HAP-1 (cell line): ENCODE measurements at regions not wholly inside any gene's neighbourhood (a gene's known extent, or its start where the extent isn't known, plus 50 kb on each side); places are given as distances from the start of the nearest gene placed in this dataset.
"Not testable (repeated sequence)": the region's sequence is repeated elsewhere in the genome, so short reads cannot be mapped to it uniquely, and the experiment has no call there.

ENCODE experiments used
- DNase-seq, 2 experiments: peaks; one replicate each; pipeline ENCODE4 v3.0.0-alpha.2; 2016 to 2020; ENCODE audit warnings: low spot score in 2 of 2
- H3K27me3 ChIP-seq: fragments of 250-450 bp; sonication (Bioruptor Pico); 2 replicates; pipeline ENCODE4 v1.5.1; 2020; ENCODE audit warnings: low read depth, mild to moderate bottlenecking, moderate library complexity
- H3K36me3 ChIP-seq: fragments of 250-450 bp; sonication (Bioruptor Pico); replicated peaks from 2 replicates; pipeline ENCODE4 v1.5.1; 2020; ENCODE audit warnings: mild to moderate bottlenecking
- H3K4me1 ChIP-seq: fragments of 250-450 bp; sonication (Bioruptor Pico); 2 replicates; pipeline ENCODE4 v1.5.1; 2020; ENCODE audit warnings: mild to moderate bottlenecking
- H3K4me3 ChIP-seq: fragments of 250-450 bp; sonication (Bioruptor Pico); 2 replicates; pipeline ENCODE4 v1.5.1; 2020; ENCODE audit warnings: mild to moderate bottlenecking, moderate library complexity
- H3K9me3 ChIP-seq: fragments of 250-450 bp; sonication (Bioruptor Pico); 2 replicates; pipeline ENCODE4 v1.5.1; 2020; ENCODE audit warnings: mild to moderate bottlenecking, moderate library complexity
- in situ Hi-C: fragments of 300-500 bp; cut with MboI; formaldehyde crosslinking; loops from 3 replicates; pipeline ENCODE4 v1.14.3; 2020; ENCODE audit warnings: low sequenced_read_pairs, inconsistent platforms, mixed read lengths

GRCh38 chr5:17020678-17021601 lies 84.9 kb upstream of the MYO10 start:
- Histone ChIP-seq H3K9me3 (no peaks in the 10 kb centered on the region), H3K4me1 (peaks cover 3% of the 10 kb centered on the region; the same call in 1 of the 2 replicates), H3K4me3 (no peak overlapping the region), H3K27me3 (no peaks in the 10 kb centered on the region), H3K36me3 (no peaks in the 10 kb centered on the region)
- in situ Hi-C loops, result no loop called here
- no peak for DNase-seq

DNA sequence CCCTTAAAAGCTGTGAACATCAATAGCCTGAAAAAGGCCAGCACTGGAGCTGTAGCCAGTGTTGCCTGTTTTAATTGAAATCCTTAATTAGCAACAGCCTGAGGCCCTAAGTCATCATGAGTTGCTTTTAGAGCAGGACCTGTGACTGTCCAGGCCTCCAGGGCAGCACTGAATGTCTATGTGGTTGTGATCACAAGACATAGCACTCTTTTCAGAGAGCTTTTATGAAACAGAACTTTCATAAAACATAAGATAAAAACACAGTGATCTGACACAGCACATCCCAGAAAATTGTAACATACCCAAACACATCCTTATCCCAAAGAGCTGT lies 85.5 kb upstream of the MYO10 start:
- in situ Hi-C loops, result no loop called here
- Histone ChIP-seq H3K27me3 (no peaks in the 10 kb centered on the region), H3K4me1 (peaks cover 3% of the 10 kb centered on the region; the same call in 1 of the 2 replicates)

DNA sequence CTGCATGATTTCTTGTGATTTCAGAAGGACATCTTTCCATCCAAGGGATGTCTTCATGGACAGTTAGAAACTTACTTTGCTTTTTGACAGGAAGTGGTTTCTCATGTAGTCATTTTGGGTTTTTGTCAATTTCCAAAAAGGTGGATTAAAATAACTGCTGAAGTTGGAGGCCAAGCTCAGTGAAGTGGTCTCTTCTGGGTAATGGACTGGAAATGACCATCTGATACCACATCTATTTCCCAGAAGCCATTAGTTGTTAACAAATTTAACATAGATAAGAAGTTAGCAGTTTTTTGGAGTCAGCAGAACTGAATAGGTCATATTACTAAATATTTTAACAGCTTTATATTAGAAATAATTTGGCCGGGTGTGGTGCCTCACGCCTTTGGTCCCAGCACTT lies 86.2 kb upstream of the MYO10 start:
- Histone ChIP-seq H3K4me3 (no peak overlapping the region), H3K9me3 (no peaks in the 10 kb centered on the region), H3K27me3 (no peaks in the 10 kb centered on the region), H3K36me3 (no peaks in the 10 kb centered on the region), H3K4me1 (peaks cover 3% of the 10 kb centered on the region; the same call in 1 of the 2 replicates)
- DNase-seq, result no peak
- in situ Hi-C loops, result no loop called here

More for the DNA sequence above, 85.5 kb upstream of the MYO10 start:
- Histone ChIP-seq H3K36me3 (no peaks in the 10 kb centered on the region), H3K4me3 (no peak overlapping the region), H3K9me3 (no peaks in the 10 kb centered on the region)
- no peak for DNase-seq

DNA sequence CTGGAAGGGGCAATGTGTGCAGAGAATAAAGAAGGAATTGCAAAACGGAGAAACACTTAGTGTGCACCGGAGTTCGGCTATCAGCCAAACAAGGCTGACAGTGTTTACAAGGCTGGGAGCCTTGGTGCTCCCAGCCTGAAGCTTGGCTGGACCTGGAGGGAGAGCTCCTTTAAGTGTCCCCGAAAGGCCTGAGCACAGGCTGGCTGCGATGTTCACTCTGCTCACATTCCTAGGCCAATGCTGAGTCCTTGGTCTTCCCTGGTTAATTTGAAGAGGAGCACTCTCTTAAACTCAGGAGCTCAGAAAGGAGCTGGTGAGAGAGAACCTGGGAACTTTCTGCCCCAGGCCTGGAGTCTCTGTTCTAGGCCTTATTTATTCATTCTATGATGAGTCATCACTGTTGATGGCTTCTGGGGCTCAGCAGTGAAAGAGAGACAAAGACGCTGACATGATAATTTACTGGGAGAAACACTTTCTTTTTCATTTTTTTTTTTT lies 88.6 kb upstream of the MYO10 start:
- Histone ChIP-seq H3K36me3 (no peaks in the 10 kb centered on the region), H3K9me3 (no peaks in the 10 kb centered on the region), H3K27me3 (no peaks in the 10 kb centered on the region), H3K4me1 (peaks cover 3% of the 10 kb centered on the region; the same call in 1 of the 2 replicates), H3K4me3 (no peak overlapping the region)
- in situ Hi-C loops, result no loop called here
- peak in 1 of 2 experiments; percentile 11 for DNase-seq

DNA sequence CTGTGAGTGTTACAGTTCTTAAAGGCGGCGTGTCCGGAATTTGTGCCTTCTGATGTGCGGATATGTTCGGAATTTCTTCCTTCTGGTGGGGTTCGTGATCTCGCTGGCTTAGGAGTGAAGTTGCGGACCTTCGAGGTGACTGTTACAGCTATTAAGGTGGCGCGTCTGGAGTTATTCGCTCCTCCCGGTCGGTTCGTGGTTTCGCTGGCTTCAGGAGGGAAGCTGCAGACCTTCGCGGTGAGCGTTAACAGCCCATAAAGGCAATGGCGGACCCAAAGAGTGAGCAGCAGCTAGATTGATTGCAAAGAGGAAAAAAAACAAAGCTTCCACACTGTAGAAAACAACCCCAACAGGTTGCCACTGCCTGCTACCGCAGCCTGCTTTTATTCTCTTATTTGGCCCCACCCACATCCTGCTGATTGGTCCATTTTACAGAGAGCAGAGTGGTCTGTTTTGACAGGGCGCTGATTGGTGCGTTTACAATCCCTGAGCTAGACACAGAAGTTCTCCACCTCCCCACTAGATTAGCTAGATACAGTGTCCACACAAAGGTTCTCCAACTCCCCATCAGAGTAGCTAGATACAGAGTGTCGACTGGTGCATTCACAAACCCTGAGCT lies 95.7 kb upstream of the MYO10 start:
- H3K27me3 ChIP-seq, H3K9me3 ChIP-seq, in situ Hi-C loops, DNase-seq, H3K4me3 ChIP-seq, H3K4me1 ChIP-seq, H3K36me3 ChIP-seq: not testable (repeated sequence)

DNA sequence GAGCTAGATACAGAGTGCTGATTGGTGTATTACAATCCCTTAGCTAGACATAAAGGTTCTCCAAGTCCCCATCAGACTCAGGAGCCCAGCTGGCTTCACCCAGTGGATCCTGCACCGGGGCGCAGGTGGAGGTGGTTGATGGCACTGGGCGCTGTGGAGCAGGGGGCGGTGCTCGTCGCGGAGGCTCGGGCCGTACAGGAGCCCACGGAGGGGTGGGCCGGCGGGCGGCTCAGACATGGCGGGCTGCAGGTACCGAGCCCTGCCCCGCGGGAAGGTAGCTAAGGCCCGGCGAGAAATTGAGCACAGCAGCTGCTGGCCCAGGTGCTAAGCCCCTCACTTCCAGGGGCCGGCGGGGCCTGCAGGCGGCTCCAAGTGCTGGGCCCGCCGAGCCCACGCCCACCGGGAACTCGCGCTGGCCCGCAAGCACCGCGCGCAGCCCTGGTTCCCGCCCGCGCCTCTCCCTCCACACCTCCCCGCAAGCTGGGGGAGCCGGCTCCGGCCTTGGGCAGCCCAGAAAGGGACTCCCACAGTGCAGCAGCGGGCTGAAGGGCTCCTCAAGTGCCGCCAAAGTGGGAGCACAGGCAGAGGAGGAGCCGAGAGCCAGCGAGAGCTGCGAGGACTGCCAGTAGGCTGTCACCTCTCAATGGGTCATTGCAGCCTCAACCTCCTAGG lies 96.4 kb upstream of the MYO10 start:
- in situ Hi-C loops, DNase-seq, H3K27me3 ChIP-seq, H3K4me1 ChIP-seq, H3K4me3 ChIP-seq, H3K9me3 ChIP-seq, H3K36me3 ChIP-seq: not testable (repeated sequence)

DNA sequence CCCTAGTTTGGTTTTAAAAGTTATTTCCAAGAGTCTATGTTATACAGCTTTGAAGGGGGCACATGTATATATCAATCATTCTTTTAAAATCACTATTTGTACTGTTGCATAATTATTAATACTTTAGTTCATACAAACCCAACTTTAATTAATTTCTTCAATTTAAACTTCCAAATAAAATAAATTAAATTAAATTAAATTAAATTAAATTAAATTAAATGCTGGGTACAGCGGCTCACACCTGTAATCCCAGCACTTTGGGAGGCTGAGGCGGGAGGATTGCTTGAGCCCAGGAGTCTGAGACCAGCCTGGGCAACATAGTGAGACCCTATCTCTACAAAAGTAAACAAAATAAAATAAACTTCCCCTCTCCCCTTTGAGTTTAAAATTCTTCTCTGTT lies 98.9 kb upstream of the MYO10 start:
- in situ Hi-C loops, H3K4me1 ChIP-seq, H3K4me3 ChIP-seq, H3K9me3 ChIP-seq, H3K27me3 ChIP-seq, DNase-seq, H3K36me3 ChIP-seq: not testable (repeated sequence)

- Histone ChIP-seq H3K27me3 (no peaks in the 10 kb centered on the region), H3K4me3 (no peak overlapping the region), H3K9me3 (no peaks in the 10 kb centered on the region), H3K4me1 (no peaks in the 10 kb centered on the region), H3K36me3 (no peaks in the 10 kb centered on the region)
- no peak for DNase-seq
- in situ Hi-C loops, result no loop called here
Measured at GRCh38 chr5:17037751-17038150, 101.7 kb upstream of the MYO10 start.

GRCh38 chr5:17039170-17039569 lies 103.1 kb upstream of the MYO10 start:
- H3K4me3 ChIP-seq, result no peak overlapping the region
- no peaks in the 10 kb centered on the region for H3K9me3 ChIP-seq
- H3K36me3 ChIP-seq, result no peaks in the 10 kb centered on the region
- no peak for DNase-seq
- no peaks in the 10 kb centered on the region for H3K27me3 ChIP-seq
- in situ Hi-C loops, result no loop called here
- no peaks in the 10 kb centered on the region for H3K4me1 ChIP-seq

DNA sequence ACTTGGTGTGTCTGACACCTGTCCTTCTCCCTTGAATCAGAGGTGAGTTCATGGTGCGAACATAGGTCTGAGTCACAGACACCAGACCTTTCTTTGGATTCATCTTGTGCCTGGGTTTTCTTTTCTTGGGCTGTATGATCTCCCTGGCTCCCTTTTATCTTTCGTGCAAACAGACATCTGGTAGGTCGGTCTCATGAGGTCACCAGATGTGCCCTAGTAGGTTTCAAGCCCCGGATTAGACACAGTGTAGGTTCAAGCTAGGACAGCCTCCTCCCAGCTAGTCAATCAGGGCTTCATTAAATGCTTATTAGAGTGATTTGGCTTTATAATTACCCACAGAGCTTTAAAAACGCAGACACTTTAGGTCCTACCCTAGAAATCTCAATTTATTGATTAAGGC lies 106.0 kb upstream of the MYO10 start:
- Histone ChIP-seq H3K27me3 (no peaks in the 10 kb centered on the region), H3K4me1 (peaks cover 4% of the 10 kb centered on the region; the same call in 1 of the 2 replicates), H3K9me3 (no peaks in the 10 kb centered on the region), H3K36me3 (no peaks in the 10 kb centered on the region), H3K4me3 (no peak overlapping the region)
- DNase-seq, result no peak
- in situ Hi-C loops, result no loop called here

GRCh38 chr5:17046320-17046719 lies 110.2 kb upstream of the MYO10 start:
- Histone ChIP-seq H3K36me3 (no peaks in the 10 kb centered on the region), H3K4me1 (peaks cover 4% of the 10 kb centered on the region; the same call in 1 of the 2 replicates), H3K27me3 (no peaks in the 10 kb centered on the region), H3K9me3 (no peaks in the 10 kb centered on the region), H3K4me3 (no peak overlapping the region)
- in situ Hi-C loops, result no loop called here
- DNase-seq, result no peak

GRCh38 chr5:17050236-17050635 lies 114.1 kb upstream of the MYO10 start:
- Histone ChIP-seq H3K36me3 (no peaks in the 10 kb centered on the region), H3K4me1 (peaks cover 4% of the 10 kb centered on the region; the same call in 1 of the 2 replicates), H3K27me3 (no peaks in the 10 kb centered on the region), H3K9me3 (no peaks in the 10 kb centered on the region), H3K4me3 (no peak overlapping the region)
- DNase-seq, result no peak
- in situ Hi-C loops, result no loop called here

GRCh38 chr5:17054911-17055310 lies 118.8 kb upstream of the MYO10 start:
- no peak overlapping the region for H3K4me3 ChIP-seq
- H3K4me1 ChIP-seq, result peaks cover 15% of the 10 kb centered on the region
- no peak for DNase-seq
- H3K27me3 ChIP-seq, result no peaks in the 10 kb centered on the region
- H3K9me3 ChIP-seq, result no peaks in the 10 kb centered on the region
- H3K36me3 ChIP-seq, result no peaks in the 10 kb centered on the region
- in situ Hi-C loops, result no loop called here

DNA sequence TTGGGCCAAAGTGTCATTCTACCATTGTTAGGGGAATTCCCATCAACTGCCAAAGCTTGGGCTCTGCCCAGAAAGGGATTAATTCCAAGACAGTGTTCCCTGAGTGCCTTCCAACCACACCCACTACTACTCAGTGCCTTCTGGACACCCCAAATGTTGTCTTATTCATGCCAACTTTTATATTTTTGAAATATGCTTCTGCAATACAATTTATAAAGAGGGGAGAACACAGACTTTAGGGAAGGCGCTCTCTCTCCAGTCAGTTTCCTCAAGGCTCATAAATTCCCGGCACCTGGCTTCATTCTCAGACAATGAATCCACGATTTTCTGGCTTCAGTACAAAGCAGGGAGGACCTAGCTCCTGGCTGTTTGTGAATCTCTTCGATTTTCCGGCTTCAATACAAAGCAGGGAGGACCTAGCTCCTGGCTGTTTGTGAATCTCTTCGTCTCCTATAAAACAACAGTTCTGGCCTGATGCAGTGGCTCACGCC lies 120.1 kb upstream of the MYO10 start:
- no peaks in the 10 kb centered on the region for H3K27me3 ChIP-seq
- peak; percentile 25 to 30 for DNase-seq
- H3K9me3 ChIP-seq, result no peaks in the 10 kb centered on the region
- no peaks in the 10 kb centered on the region for H3K36me3 ChIP-seq
- no peak overlapping the region for H3K4me3 ChIP-seq
- in situ Hi-C loops, result no loop called here
- peaks cover 15% of the 10 kb centered on the region for H3K4me1 ChIP-seq
